NCI-H2227 (cell line): ENCODE measurements at regions not wholly inside any gene's neighbourhood (a gene's known extent, or its start where the extent isn't known, plus 50 kb on each side); places are given as distances from the start of the nearest gene placed in this dataset.

Source experiments
- DNase-seq: peaks from one replicate; lab custom pipeline; 2025; ENCODE audit not compliant: unreplicated experiment; lab: John Stamatoyannopoulos, UW

GRCh38 chr16:86372193-86372592 lies 138.1 kb upstream of the FOXF1 start:
- DNase-seq = no peak

- no peak for DNase-seq
Measured at GRCh38 chr16:86373276-86373901, 136.9 kb upstream of the FOXF1 start.

- DNase-seq = no peak
Measured at GRCh38 chr16:86374603-86375130, 135.7 kb upstream of the FOXF1 start.

GRCh38 chr16:86375364-86375763 lies 135.0 kb upstream of the FOXF1 start:
- DNase-seq = no peak

- DNase-seq = no peak
Measured at GRCh38 chr16:86375851-86376250, 134.5 kb upstream of the FOXF1 start.

- DNase-seq = no peak
Measured at GRCh38 chr16:86376837-86377236, 133.5 kb upstream of the FOXF1 start.

DNA sequence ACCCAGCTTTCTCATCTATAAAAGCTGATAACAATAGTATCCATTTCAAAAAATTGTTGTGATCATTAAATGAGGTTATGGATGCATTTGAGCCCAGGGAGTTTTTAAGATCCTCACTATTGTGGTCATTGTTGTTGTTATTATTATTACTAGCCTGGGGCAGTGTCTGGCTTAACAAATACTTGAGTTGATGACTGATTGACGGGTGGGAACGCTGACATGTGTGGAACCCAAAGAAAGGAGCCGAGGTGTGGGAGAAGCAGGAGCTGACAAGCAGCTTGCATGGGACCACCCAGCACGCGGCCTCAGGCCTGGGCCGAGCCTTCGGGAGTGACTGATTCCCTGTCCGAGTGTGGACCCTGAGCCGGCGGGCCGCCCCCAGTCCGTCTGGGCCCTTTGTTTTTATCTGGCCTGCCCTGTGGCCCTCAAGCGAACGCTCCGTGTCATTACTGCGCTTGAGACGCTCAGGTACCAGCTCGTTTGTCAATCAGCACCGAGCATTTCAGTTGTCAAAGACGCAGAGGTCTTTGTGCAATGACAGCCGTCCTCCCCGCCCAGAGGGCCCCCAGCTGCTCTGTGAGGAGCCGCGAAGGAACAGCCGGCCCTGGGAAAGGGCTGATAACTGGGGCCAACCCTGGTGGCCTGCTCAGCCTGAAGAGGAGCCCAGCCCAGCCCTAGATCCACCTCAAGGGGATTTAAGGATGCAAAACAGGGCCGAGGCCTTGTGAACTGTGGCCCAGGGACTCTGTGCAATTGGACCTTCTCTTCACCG lies 132.9 kb upstream of the FOXF1 start:
- no peak for DNase-seq

DNA sequence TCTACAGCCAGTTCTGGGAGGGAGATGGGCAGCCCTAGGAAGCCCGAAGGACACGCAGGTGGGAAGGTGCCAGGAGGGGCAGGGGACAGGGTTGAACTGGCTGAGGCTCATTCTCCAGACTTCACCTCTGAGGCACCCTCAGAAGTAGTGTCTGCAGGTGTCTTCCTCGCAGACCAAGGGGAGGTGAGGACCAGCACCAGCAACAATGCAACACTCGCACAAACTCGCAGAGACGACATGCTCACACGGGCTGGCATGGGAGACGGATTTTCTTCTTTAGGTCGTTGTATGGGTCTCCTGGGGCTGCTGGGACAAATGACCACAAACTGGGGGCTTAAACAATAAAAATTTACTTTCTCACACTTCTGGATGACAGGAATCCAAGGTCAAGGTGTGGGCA lies 132.2 kb upstream of the FOXF1 start:
- no peak for DNase-seq

GRCh38 chr16:86378831-86379504 lies 131.4 kb upstream of the FOXF1 start:
- DNase-seq = no peak

DNA sequence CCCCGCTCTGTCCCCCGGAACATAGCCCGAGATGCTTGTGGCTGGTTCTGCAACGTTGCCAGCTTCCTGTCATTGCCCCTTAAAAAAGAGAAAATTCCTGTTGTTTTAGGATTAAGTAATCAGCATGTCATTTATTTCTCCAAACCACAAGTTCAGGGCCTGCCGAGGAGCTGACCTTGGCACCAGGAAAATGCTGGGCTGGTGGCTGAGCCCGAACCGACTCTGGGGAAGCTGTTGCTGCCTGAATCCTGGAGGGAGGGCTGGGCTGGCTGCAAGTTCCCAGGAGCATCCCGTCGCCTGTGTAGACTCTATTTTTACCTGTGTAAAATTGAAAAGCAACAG lies 130.9 kb upstream of the FOXF1 start:
- DNase-seq = no peak

GRCh38 chr16:86380030-86380429 lies 130.3 kb upstream of the FOXF1 start:
- no peak for DNase-seq

GRCh38 chr16:86381491-86381890 lies 128.8 kb upstream of the FOXF1 start:
- DNase-seq = no peak

GRCh38 chr16:86382067-86382773 lies 128.1 kb upstream of the FOXF1 start:
- DNase-seq = no peak

DNA sequence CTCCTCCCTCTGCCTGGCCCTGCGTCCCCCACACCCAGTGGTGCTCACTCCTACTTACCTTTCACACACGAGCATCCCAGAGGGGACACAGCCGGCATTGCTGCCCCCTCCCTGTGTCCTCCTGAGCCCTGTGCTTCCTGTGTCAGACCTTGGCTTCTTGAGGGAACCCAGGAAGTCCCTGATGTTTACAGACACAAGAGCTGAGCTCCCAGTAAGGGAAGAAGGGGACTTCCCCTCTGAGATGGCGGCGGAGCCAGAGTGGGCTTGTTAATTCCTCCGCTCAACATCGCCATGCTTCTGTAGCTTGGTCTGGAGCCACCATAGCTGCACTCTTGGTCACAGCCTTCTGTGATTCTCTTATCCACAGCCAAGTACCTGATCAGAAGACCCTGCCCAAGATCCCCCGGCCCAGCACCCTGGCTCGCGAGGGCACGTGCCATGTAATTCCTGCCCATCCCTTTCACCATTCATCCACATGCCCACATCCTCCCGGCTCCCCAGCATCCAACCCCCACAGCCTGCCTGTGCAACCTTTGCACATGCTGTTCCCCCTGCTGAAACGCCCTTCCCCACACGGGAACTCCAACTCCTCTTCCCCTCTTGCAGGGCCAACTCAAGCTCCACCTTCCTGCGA lies 127.4 kb upstream of the FOXF1 start:
- no peak for DNase-seq

DNA sequence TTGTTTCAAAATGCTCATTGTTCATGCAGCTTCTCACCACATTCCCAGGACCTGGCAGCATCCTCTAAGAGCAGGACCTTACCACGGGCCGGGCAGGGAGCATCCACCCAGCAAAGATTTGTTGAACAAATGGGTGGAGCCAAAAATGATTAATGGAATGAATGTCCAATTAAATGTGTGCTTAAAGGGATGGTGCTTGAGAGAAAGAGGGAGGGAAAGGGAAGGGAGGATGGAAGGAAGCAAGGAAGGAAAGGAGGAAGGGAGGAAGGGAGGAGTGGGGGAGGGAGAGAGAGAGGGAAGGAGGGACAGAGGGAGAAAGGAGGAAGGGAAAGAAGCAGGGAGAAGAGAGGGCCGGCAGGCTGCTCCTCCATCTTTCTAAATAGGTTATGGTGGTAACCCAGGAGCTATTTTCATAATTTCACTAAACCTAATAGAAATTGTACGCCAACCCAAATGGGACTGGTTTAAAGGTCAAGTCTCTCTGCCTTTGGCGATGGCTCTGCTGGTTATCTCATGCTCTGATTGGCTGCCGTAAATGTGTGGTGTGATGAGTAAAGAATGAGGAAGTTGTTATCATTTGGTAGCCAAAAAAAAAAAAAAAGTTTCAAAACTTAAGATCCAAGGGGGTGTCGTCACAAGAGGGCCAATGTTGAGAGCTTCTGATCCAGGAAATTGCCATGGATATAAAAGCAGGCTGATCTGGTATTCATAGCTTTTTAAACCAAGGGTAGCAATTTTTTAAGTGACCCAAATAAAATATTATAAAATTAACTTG lies 126.7 kb upstream of the FOXF1 start:
- no peak for DNase-seq

GRCh38 chr16:86384263-86384649 lies 126.1 kb upstream of the FOXF1 start:
- DNase-seq = no peak

DNA sequence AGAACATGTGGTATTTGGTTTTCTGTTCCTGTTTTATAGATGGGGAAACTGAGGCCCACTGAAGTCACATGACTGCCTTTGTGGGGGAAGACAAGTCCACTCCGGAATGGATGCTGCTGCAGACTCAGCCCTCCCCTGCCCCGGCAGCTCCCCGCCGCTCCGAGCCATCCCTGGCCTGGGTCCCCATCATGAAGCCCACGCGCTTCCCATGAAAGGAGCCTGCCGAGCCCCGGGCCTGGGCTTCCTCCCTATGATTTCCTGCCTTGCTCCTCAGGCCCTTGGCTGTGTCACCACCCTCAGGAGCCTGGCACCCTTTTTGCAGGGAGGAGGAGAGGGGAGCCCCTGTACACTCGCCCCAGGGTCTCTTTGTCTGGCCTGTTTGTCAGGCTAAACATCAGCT lies 125.3 kb upstream of the FOXF1 start:
- no peak for DNase-seq

DNA sequence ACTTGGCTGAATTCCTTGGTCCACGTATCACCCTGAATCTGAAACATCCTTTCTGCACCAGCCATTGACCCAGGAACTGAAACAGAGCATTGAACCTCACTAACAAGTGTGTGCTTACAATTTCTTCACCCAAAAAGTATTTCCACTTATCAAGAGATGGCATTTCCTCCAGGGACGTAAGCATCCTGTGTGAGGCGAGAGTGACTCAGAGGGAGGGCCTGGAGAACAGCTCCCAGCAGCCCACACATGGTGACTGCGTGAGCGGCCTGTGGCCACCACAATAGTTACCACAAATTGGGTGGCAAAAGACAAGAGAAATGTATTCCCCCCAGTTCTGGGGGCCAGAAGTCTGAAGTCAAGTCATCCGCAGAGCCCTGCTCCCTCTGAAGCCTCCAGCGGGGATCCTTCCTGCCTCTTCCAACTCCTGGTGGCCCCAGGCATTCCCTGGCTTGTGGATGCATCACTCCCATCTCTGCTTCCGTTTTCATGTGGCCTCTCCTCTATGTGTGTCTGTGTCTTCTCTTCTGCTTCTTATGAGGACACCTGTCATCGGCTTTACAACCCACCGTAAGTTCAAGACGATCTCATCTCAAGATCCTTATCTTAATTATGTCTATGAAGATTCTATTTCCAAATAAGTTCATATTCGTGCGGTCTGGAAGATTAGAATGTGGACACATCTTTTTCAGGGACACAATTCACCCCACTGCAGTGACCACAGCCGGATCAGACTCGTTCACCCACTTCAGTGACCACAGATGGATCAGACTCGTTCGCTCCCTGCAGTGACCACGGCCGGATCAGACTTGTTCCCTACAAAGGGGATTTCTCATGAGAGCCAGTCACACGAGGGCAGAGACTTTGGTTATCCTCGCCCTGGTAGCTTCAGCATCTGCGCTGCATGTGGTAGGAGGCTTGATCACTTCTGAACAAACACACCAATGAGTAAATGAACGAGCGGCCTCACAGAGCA lies 122.6 kb upstream of the FOXF1 start:
- no peak for DNase-seq

DNA sequence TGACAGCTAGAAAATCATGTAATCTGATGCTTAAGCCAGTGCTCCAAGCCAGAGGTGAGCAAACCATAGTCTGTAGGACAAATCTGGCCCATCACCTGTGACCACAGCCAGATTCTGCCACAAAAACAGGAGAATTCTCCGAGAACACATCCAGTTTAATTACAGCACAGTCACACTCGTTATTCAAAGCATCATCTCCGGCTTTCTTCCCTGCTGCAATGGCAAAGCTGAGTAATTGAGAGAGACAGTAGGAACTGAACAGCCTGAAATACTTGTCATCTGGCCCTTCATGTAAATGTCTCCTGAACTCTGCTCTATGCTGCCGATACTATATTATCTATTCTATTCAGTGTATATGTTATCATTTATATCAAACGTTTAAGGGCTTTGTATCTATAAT lies 121.4 kb upstream of the FOXF1 start:
- no peak for DNase-seq
